CD8-positive, alpha-beta memory T cell (primary cell): ENCODE measurements at regions not wholly inside any gene's neighbourhood (a gene's known extent, or its start where the extent isn't known, plus 50 kb on each side); places are given as distances from the start of the nearest gene placed in this dataset.
A peak's percentile ranks its signal among the peaks of the same experiment; 100 is the strongest.

ENCODE experiments used
- CTCF ChIA-PET: fragments of 350-600 bp; sonication (Branson Sonifier 250); formaldehyde crosslinking; loops from one replicate; lab custom pipeline; 2021; ENCODE audit warnings: antibody characterized with exemption; lab: Charles Lee
- POLR2A ChIA-PET: fragments of 350-600 bp; sonication (Branson Sonifier 250); formaldehyde crosslinking; loops from one replicate; lab custom pipeline; 2021; ENCODE audit warnings: antibody characterized with exemption; lab: Charles Lee
- DNase-seq, 5 donors: peaks; one replicate each; pipeline versions ENCODE4 v3.0.0 to v3.0.0-alpha.2; 2020 to 2022; ENCODE audit warnings: mixed read lengths in 1 of 5
- H3K27ac ChIP-seq: one replicate; pipeline ENCODE4 v1.7.0; 2013; ENCODE audit warnings: low read depth, mild to moderate bottlenecking, low read length, moderate library complexity
- H3K27me3 ChIP-seq: 2 replicates; pipeline ENCODE4 v1.7.0; 2013; ENCODE audit warnings: low read length, mild to moderate bottlenecking; ENCODE audit not compliant: insufficient read depth, poor library complexity, severe bottlenecking
- H3K36me3 ChIP-seq: 2 replicates; pipeline ENCODE4 v1.7.0; 2013; ENCODE audit warnings: mild to moderate bottlenecking, low read length, moderate library complexity; ENCODE audit not compliant: insufficient read depth
- H3K4me1 ChIP-seq: 2 replicates; pipeline ENCODE4 v1.7.0; 2013; ENCODE audit warnings: mild to moderate bottlenecking, low read length, moderate library complexity; ENCODE audit not compliant: insufficient read depth
- H3K4me3 ChIP-seq: 2 replicates; pipeline ENCODE4 v1.7.0; 2013; ENCODE audit warnings: mild to moderate bottlenecking, low read length
- H3K9me3 ChIP-seq: 2 replicates; pipeline ENCODE4 v1.7.0; 2013; ENCODE audit warnings: mild to moderate bottlenecking, low read length
- H3K27ac Mint-ChIP-seq, 8 donors: one replicate each; pipeline ENCODE4 v1.8.0; 2020 to 2021; ENCODE audit warnings: mixed read lengths in 8 of 8, mild to moderate bottlenecking in 6 of 8, inconsistent platforms in 3 of 8, moderate library complexity in 3 of 8
- H3K27me3 Mint-ChIP-seq, 2 donors: one replicate each; pipeline ENCODE4 v1.8.0; 2020 to 2021; ENCODE audit warnings: mixed read lengths in 2 of 2, mild to moderate bottlenecking in 1 of 2, moderate library complexity in 1 of 2
- H3K36me3 Mint-ChIP-seq, 3 donors: one replicate each; pipeline ENCODE4 v1.8.0; 2020 to 2021; ENCODE audit warnings: mixed read lengths in 3 of 3, inconsistent platforms in 1 of 3, mild to moderate bottlenecking in 1 of 3
- H3K4me1 Mint-ChIP-seq, 3 donors: one replicate each; pipeline ENCODE4 v1.8.0; 2020 to 2021; ENCODE audit warnings: mixed read lengths in 3 of 3, inconsistent platforms in 1 of 3, mild to moderate bottlenecking in 1 of 3
- H3K4me3 Mint-ChIP-seq, 7 donors: one replicate each; pipeline ENCODE4 v1.8.0; 2020 to 2021; ENCODE audit warnings: mixed read lengths in 7 of 7, mild to moderate bottlenecking in 6 of 7, moderate library complexity in 4 of 7, inconsistent platforms in 2 of 7
- H3K9me3 Mint-ChIP-seq, 5 donors: one replicate each; pipeline ENCODE4 v1.8.0; 2020 to 2022; ENCODE audit warnings: mixed read lengths in 5 of 5, mild to moderate bottlenecking in 3 of 5, moderate library complexity in 2 of 5, inconsistent platforms in 1 of 5

- Mint-ChIP-seq H3K4me1 (no peaks in the 10 kb centered on the region), H3K36me3 (no peaks in the 10 kb centered on the region), H3K27ac (no peak overlapping the region), H3K4me3 (no peak overlapping the region), H3K9me3 (no peaks in the 10 kb centered on the region), H3K27me3 (peaks cover 4 to 8% of the 10 kb centered on the region in 2 donors)
- H3K9me3 ChIP-seq, result no peaks in the 10 kb centered on the region
- no peaks in the 10 kb centered on the region for H3K36me3 ChIP-seq
- H3K4me3 ChIP-seq, result no peak overlapping the region
- peak overlapping the region; percentile 83 for H3K27ac ChIP-seq
- H3K27me3 ChIP-seq, result no peaks in the 10 kb centered on the region
- ChIA-PET CTCF (no interaction called here), POLR2A (no interaction called here)
- no peaks in the 10 kb centered on the region for H3K4me1 ChIP-seq
- DNase-seq, result no peak
These were observed 298.4 kb downstream of the ADGB start for GRCh38 chr6:146896960-146897701.

- Mint-ChIP-seq H3K4me3 (no peak overlapping the region), H3K4me1 (no peaks in the 10 kb centered on the region), H3K36me3 (no peaks in the 10 kb centered on the region), H3K27ac (no peak overlapping the region), H3K9me3 (no peaks in the 10 kb centered on the region), H3K27me3 (peaks cover 3 to 8% of the 10 kb centered on the region in 2 donors)
- Histone ChIP-seq H3K27ac (peak overlapping the region; percentile 83), H3K27me3 (no peaks in the 10 kb centered on the region), H3K4me3 (no peak overlapping the region), H3K36me3 (no peaks in the 10 kb centered on the region), H3K4me1 (no peaks in the 10 kb centered on the region), H3K9me3 (no peaks in the 10 kb centered on the region)
- POLR2A ChIA-PET, result no interaction called here
- CTCF ChIA-PET, result no interaction called here
- no peak for DNase-seq
These were observed 299.5 kb downstream of the ADGB start for GRCh38 chr6:146898069-146898887.

- no peak for DNase-seq
- no peaks in the 10 kb centered on the region for H3K36me3 Mint-ChIP-seq
- H3K4me3 Mint-ChIP-seq, result no peak overlapping the region
- no peaks in the 10 kb centered on the region for H3K4me1 Mint-ChIP-seq
- Histone ChIP-seq H3K9me3 (no peaks in the 10 kb centered on the region), H3K4me1 (no peaks in the 10 kb centered on the region), H3K27me3 (no peaks in the 10 kb centered on the region), H3K4me3 (no peak overlapping the region), H3K27ac (peak overlapping the region; percentile 83), H3K36me3 (no peaks in the 10 kb centered on the region)
- ChIA-PET CTCF (no interaction called here), POLR2A (no interaction called here)
- H3K9me3 Mint-ChIP-seq, result no peaks in the 10 kb centered on the region
- no peak overlapping the region for H3K27ac Mint-ChIP-seq
- H3K27me3 Mint-ChIP-seq, result peaks cover 3 to 8% of the 10 kb centered on the region in 2 donors
These were observed 300.1 kb downstream of the ADGB start for GRCh38 chr6:146898888-146899227.

GRCh38 chr6:146901940-146902816 is 302.0 kb upstream of the STXBP5 start:
- Mint-ChIP-seq H3K27ac (no peak overlapping the region), H3K4me3 (no peak overlapping the region), H3K36me3 (no peaks in the 10 kb centered on the region), H3K9me3 (no peaks in the 10 kb centered on the region), H3K27me3 (no peaks in the 10 kb centered on the region), H3K4me1 (no peaks in the 10 kb centered on the region)
- CTCF ChIA-PET, result no interaction called here
- POLR2A ChIA-PET, result no interaction called here
- no peak overlapping the region for H3K27ac ChIP-seq
- no peaks in the 10 kb centered on the region for H3K9me3 ChIP-seq
- H3K4me1 ChIP-seq, result no peaks in the 10 kb centered on the region
- no peaks in the 10 kb centered on the region for H3K27me3 ChIP-seq
- no peak overlapping the region for H3K4me3 ChIP-seq
- H3K36me3 ChIP-seq, result no peaks in the 10 kb centered on the region
- DNase-seq, result no peak

DNA sequence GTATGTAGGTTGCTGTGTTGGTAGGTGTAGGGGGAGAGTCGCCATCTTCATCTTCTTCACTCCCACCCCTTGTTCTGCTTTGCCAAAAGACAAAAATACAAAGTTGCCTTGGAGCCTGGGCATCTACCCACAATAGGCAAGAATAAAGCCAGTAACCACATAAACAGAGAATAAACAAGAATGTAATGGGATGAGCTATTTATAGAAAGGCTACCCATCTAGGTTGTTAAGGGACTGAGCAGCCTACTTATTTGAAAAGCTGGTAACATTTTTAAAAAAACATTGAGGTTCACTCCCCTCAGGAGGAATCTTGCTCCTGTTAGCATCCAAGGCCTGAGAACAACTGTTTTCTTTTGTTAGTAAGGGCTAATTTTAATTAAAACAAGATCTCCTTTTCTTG is 301.4 kb upstream of the STXBP5 start:
- Mint-ChIP-seq H3K9me3 (no peaks in the 10 kb centered on the region), H3K36me3 (no peaks in the 10 kb centered on the region), H3K27me3 (peaks cover 0 to 2% of the 10 kb centered on the region in 2 donors), H3K4me1 (no peaks in the 10 kb centered on the region), H3K27ac (peak overlapping the region in 1 of 8 donors; percentile 58), H3K4me3 (no peak overlapping the region)
- no peak for DNase-seq
- ChIA-PET CTCF (no interaction called here), POLR2A (no interaction called here)
- no peaks in the 10 kb centered on the region for H3K9me3 ChIP-seq
- H3K36me3 ChIP-seq, result no peaks in the 10 kb centered on the region
- H3K27ac ChIP-seq, result no peak overlapping the region
- no peaks in the 10 kb centered on the region for H3K4me1 ChIP-seq
- no peak overlapping the region for H3K4me3 ChIP-seq
- H3K27me3 ChIP-seq, result no peaks in the 10 kb centered on the region

DNA sequence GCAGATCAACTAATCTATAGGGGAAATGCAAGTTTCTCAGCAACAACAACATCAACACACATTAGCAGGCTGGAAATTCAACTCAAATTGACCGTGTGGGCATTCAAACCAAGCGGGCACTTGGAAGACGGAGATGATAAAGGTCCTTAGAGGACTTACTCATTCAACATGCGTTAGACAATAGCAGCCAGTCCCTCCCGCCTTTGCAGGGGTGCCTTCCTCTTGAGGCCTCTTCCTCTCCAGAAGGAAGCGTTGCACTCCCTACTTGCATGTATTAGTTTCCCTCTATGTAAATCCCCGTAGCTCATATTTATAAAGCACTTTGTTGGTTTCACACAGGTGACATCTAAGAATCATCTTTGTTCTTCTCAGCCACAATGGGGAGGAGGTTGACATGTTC is 300.8 kb upstream of the STXBP5 start:
- peaks cover 0 to 2% of the 10 kb centered on the region in 2 donors for H3K27me3 Mint-ChIP-seq
- no peak for DNase-seq
- no peak overlapping the region for H3K27ac Mint-ChIP-seq
- no peaks in the 10 kb centered on the region for H3K4me1 Mint-ChIP-seq
- ChIA-PET CTCF (no interaction called here), POLR2A (no interaction called here)
- Histone ChIP-seq H3K27ac (no peak overlapping the region), H3K9me3 (no peaks in the 10 kb centered on the region), H3K4me3 (no peak overlapping the region), H3K36me3 (no peaks in the 10 kb centered on the region), H3K4me1 (no peaks in the 10 kb centered on the region), H3K27me3 (no peaks in the 10 kb centered on the region)
- no peaks in the 10 kb centered on the region for H3K36me3 Mint-ChIP-seq
- H3K9me3 Mint-ChIP-seq, result no peaks in the 10 kb centered on the region
- H3K4me3 Mint-ChIP-seq, result no peak overlapping the region

DNA sequence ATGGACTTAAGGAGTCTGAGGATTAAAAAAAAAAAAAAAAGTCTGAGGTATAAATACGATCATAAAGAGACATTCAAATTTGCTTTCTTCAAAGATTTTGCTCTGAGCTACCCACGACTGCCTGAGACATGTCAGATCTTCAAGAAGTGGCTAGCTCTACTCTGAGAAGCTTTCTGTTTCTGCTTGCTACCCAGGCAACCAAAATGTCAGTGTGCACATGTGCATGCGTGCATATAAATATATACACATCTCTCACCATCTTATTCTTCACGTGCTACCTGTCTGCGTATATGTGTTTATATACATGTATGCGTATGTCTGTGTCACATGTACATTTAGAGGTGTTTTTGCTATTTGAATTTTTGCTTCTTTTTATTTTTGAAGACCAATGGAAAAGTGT is 299.6 kb upstream of the STXBP5 start:
- no peaks in the 10 kb centered on the region for H3K9me3 ChIP-seq
- no peaks in the 10 kb centered on the region for H3K36me3 ChIP-seq
- Mint-ChIP-seq H3K9me3 (no peaks in the 10 kb centered on the region), H3K27me3 (peaks cover 0 to 2% of the 10 kb centered on the region in 2 donors), H3K27ac (no peak overlapping the region), H3K4me3 (no peak overlapping the region), H3K4me1 (no peaks in the 10 kb centered on the region), H3K36me3 (no peaks in the 10 kb centered on the region)
- no peak for DNase-seq
- H3K27ac ChIP-seq, result no peak overlapping the region
- H3K4me3 ChIP-seq, result no peak overlapping the region
- no peaks in the 10 kb centered on the region for H3K27me3 ChIP-seq
- CTCF ChIA-PET, result no interaction called here
- no peaks in the 10 kb centered on the region for H3K4me1 ChIP-seq
- POLR2A ChIA-PET, result no interaction called here

DNA sequence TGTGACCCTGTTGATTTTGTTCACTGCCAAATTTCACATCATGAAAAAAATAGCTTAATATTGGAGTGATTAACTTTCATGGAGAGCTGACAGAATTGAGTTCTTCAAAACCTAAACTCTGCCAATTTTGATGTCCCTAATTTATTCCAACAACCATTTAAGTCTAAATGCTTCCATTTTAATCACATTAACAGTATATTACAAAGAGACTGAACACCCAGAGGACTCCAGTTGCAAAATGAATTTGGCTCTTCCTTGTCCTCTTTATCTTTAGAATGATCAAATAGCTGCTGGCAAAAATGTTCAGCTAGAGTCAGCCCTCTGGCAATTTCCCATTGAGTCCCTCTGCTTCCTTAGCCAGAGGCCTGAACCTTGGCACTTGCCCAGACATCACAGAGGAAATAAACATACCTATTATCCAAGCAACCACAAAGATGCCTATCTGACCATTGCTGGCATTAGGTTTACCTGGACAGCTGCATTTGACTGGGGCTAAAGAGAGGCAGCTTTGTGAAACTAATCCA is 299.0 kb upstream of the STXBP5 start:
- no peaks in the 10 kb centered on the region for H3K27me3 ChIP-seq
- POLR2A ChIA-PET, result no interaction called here
- Mint-ChIP-seq H3K4me3 (no peak overlapping the region), H3K36me3 (no peaks in the 10 kb centered on the region), H3K4me1 (no peaks in the 10 kb centered on the region), H3K27ac (peak overlapping the region in 2 of 8 donors; percentile 36 to 62), H3K9me3 (no peaks in the 10 kb centered on the region), H3K27me3 (peaks cover 0 to 2% of the 10 kb centered on the region in 2 donors)
- no peak overlapping the region for H3K4me3 ChIP-seq
- CTCF ChIA-PET, result no interaction called here
- no peaks in the 10 kb centered on the region for H3K36me3 ChIP-seq
- H3K9me3 ChIP-seq, result no peaks in the 10 kb centered on the region
- no peak overlapping the region for H3K27ac ChIP-seq
- DNase-seq, result no peak
- no peaks in the 10 kb centered on the region for H3K4me1 ChIP-seq
